Tibial nerve (tissue), 4 donors: ENCODE measurements at regions not wholly inside any gene's neighbourhood (a gene's known extent, or its start where the extent isn't known, plus 50 kb on each side); places are given as distances from the start of the nearest gene placed in this dataset. TPM values are rescaled to one million over a fixed set of nuclear protein-coding genes. Genes with fewer than 3 reads are reported as not detected.
A peak's percentile ranks its signal among the peaks of the same experiment; 100 is the strongest.

Experiments
- DNase-seq, 2 donors: peaks; one replicate each; pipeline ENCODE4 v3.0.0-alpha.2; 2019; ENCODE audit warnings: low spot score in 2 of 2
- H3K27ac ChIP-seq, 4 donors: fragments of 200-600 bp; sonication (generic) in 3 of 4; one replicate each; pipeline ENCODE4 v1.5.1; 2017 to 2019; ENCODE audit warnings: mild to moderate bottlenecking in 1 of 4
- H3K27me3 ChIP-seq, 2 donors: fragments of 200-600 bp; sonication (generic) in 1 of 2; one replicate each; pipeline versions ENCODE4 v1.5.1 to v1.6.0; 2017 to 2019
- H3K36me3 ChIP-seq, 3 donors: fragments of 200-600 bp; sonication (generic); one replicate each; pipeline ENCODE4 v1.5.1; 2018 to 2019
- H3K4me1 ChIP-seq, 4 donors: fragments of 200-600 bp; sonication (generic) in 3 of 4; one replicate each; pipeline ENCODE4 v1.5.1; 2017 to 2019
- H3K4me3 ChIP-seq, 4 donors: fragments of 200-600 bp; sonication (generic) in 3 of 4; one replicate each; pipeline ENCODE4 v1.5.1; 2017 to 2019; ENCODE audit warnings: mild to moderate bottlenecking in 1 of 4, moderate library complexity in 1 of 4
- H3K9me3 ChIP-seq, 4 donors: fragments of 200-600 bp; sonication (generic) in 3 of 4; one replicate each; pipeline ENCODE4 v1.5.1; 2017 to 2019
- CTCF ChIP-seq, 5 experiments: fragments of 200-600 bp in 3 of 5; fragments of 450-650 bp in 2 of 5; sonication (generic) in 3 of 5; IDR thresholded peaks; one replicate each; pipeline ENCODE4 v1.5.1; 2016 to 2019; ENCODE audit warnings: antibody characterized with exemption in 5 of 5, mild to moderate bottlenecking in 3 of 5, moderate library complexity in 2 of 5
- EP300 ChIP-seq, 2 donors: sonication (generic); formaldehyde crosslinking; IDR thresholded peaks; one replicate each; pipeline ENCODE4 v1.6.1; 2017; ENCODE audit warnings: antibody characterized with exemption in 2 of 2, mild to moderate bottlenecking in 1 of 2
- POLR2A ChIP-seq, 2 donors: fragments of 450-650 bp; IDR thresholded peaks; one replicate each; pipeline ENCODE4 v1.6.1; 2017; ENCODE audit warnings: antibody characterized with exemption in 2 of 2, mild to moderate bottlenecking in 2 of 2, moderate library complexity in 2 of 2
- WGBS, 2 donors: methylation state at CpG; one replicate each; pipeline ENCODE4 v1.1.5; 2018; 5-methylcytosine and 5-hydroxymethylcytosine counted together
- small RNA-seq: library from RNA; depleted of rRNA; stranded (forward); fragments of <200 nt; gene quantifications from one replicate; pipeline ENCODE3, GENCODE V24; 2016

- Histone ChIP-seq H3K9me3 (no peaks in the 10 kb centered on the region), H3K27ac (no peak overlapping the region), H3K36me3 (peaks cover 0 to 21% (median 0%) of the 10 kb centered on the region in 3 donors), H3K4me3 (no peak overlapping the region), H3K4me1 (peaks cover 0 to 29% (median 7%) of the 10 kb centered on the region in 4 donors), H3K27me3 (no peaks in the 10 kb centered on the region)
- TF ChIP-seq EP300 (IDR thresholded peaks at IDR 0.05) (peak in 1 of 2 donors; percentile 31), CTCF (IDR thresholded peaks at IDR 0.05) (no peak)
- DNase-seq, result no peak
- WGBS, 2 donors, result 75 to 78% methylated on average over 5 of the region's 5 CpGs
Measured at GRCh38 chr1:184806296-184806721, 51.7 kb upstream of the EDEM3 start.

GRCh38 chr1:184805667-184806295, 51.1 kb upstream of the EDEM3 start:
- Histone ChIP-seq H3K27me3 (no peaks in the 10 kb centered on the region), H3K4me3 (no peak overlapping the region), H3K9me3 (no peaks in the 10 kb centered on the region), H3K36me3 (peaks cover 0 to 26% (median 0%) of the 10 kb centered on the region in 3 donors), H3K27ac (no peak overlapping the region), H3K4me1 (peaks cover 0 to 24% (median 6%) of the 10 kb centered on the region in 4 donors)
- DNase-seq, result peak; percentile 93 to 99
- 29 to 31% methylated on average over 13 of the region's 13 CpGs for WGBS, 2 donors
- TF ChIP-seq CTCF (IDR thresholded peaks at IDR 0.05) (peak; percentile 81 to 93 (median 90)), POLR2A (IDR thresholded peaks at IDR 0.05) (no peak), EP300 (IDR thresholded peaks at IDR 0.05) (peak in 1 of 2 donors; percentile 39)

Small RNA genes lying in the stretch of these regions (small RNA-seq; reads per million reads assigned to genes)
- not detected for gene RNU7-13P
